ENCODE measurements at regions not wholly inside any gene's neighbourhood (a gene's known extent, or its start where the extent isn't known, plus 50 kb on each side); places are given as distances from the start of the nearest gene placed in this dataset.
"Not testable (repeated sequence)": the region's sequence is repeated elsewhere in the genome, so short reads cannot be mapped to it uniquely, and the experiment has no call there.

DNA sequence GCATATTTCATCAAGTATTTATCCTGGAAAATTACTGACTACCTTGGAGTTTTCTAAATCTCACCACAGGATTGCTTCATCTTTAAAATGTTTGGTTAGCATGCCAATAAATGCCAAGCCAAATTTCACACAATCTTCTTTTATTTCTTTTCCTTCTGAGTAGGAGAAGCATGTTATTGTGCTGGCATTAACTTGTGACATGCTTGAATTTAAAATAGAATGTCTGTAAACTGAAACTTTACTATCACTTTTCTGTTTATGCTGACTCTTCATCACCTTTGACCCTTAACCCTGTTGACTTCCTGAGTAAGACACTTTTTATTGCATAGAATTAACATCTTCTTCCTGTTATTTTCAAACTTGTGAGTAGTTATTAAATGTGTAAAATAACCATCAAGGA lies 56.2 kb upstream of the LRRTM4 start:
- no peak for DNase-seq

DNA sequence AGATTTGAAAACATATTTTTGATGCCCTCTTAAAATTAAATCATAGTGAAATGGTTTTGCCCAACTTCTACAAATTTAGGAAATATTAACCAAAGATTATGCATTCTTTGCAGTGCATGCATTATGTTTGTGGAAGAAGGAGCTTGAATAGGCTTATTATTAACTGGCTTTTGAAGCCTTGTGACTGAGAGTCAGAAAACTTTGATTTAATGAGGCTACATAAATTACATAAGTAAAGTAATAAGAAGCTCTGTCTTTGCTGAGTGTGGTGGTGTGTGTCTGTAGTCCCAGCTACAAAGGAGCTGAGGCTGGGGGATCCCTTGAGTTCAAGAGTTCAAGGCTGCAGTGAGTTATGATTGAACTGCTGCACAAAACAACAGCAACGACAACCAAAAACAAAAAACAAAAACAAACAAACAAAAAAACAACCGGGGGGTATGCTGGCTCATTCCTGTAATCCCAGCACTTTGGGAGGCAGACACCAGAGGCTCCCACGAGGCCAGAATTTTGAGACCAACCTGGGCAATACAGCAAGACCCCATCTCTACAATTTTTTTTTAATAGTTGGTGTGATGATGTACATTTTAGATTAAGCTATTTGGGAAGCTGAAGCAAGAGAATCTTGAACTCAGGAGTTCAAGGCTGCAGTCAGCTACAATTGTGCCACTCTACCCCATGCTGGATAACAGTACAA lies 57.0 kb upstream of the LRRTM4 start:
- no peak for DNase-seq

DNA sequence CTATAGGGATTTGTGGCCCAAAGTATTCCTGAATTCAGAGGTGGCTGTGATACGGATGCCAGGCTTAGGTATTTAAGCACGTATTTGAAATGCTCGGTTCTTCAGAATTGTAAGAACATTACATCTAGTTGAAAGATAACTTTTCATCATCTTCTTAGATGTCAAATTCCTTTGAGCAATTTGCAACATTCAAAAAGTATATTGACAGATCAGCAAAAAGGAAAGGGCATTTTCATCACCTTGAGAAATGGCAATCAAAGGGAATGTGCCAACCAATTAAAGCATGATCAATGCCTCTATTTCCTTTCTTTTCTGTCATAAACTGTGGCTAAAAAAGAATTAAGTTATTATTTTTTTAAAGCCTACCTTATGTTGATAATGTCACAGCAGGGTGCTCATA lies 66.3 kb upstream of the LRRTM4 start:
- no peak for DNase-seq

GRCh38 chr2:77590298-77590917 lies 68.2 kb upstream of the LRRTM4 start:
- DNase-seq: no peak

DNA sequence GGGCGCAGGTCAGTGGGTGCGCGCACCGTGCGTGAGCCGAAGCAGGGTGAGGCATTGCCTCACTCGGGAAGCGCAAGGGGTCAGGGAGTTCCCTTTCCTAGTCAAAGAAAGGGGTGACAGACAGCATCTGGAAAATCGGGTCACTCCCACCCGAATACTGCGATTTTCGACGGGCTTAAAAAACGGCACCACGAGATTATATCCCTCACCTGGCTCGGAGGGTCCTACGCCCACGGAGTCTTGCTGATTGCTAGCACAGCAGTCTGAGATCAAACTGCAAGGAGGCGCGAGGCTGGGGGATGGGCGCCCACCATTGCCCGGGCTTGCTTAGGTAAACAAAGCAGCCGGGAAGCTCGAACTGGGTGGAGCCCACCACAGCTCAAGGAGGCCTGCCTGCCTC lies 70.8 kb upstream of the LRRTM4 start:
- not testable (repeated sequence) for DNase-seq

DNA sequence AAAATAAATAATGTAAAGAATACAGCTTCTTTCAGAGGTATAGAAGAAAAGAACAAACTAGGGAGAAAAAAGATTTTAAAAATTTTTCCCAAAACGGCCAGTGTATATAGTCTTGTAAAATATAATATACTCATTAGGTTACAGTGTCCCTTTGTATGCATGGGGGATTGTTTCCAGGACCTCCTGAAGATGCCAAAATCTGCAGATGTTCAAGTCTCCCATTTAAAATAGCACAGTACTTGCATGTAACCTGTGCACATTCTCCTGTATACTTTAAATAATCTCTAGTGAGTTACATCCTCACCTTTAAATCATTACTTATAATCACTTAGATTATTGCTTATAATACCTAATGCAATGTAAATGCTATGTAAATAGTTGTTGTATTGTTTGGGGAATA lies 80.6 kb upstream of the LRRTM4 start:
- DNase-seq: no peak

DNA sequence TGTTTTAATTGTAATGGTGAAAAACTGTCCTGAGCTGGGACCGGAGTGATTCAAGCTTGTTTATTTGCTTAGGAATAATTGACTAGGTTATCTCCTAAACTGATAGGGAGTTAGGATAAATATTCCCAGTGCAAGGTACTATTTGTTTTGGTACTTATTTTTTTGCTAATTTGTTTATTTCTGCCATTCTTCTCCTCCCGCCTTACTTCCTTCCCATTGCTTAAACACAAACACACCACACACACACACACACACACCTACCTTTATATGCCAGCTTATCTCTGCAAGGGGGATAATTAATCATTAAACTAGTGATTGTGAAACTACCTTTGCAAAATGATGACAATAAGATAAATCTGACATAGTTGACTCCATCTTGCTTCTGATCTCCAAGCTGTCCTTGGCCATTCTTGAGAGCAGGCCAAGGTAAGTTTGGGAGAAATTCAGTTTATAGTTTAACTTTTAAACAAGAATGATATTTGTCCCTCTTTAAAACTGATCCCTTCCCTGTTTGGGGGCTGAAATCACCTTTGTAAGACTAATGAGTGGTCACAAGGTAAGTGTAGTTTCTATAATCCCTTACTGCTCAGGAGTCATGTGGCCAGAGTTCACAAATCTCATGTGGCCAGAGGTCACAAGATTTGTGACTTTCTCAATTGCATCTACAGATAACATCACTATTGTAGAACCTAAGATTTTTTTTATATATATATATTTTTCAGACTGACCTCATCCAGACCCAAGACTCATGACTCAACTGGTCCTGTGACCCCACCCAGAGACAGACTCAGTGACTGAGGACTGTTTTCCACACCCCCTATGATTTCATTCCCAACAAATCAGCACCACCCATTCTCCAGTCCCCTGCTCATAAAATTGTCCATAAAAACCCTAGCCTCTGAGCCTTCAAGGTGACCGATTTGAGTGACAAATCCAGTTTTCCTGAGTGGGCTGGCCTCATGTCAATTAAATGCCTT lies 83.1 kb upstream of the LRRTM4 start:
- no peak for DNase-seq

DNA sequence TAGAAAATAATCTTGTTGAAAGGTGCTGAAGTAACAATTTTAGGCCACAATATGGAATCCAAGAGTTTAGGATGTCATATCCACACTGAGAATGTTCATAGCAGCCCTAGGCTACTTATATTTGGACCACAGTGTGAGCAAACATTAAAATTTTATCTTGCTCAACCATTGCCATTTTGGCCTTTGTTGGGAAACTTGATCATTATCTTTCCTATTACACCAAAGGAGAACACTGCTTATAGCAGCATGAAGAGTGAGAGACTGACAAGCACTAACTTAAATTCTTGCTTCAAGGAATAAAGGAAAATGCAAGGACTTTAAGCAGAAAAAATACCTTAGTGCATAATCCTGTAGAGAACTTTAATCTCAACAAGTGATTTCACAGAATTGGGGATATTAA lies 86.3 kb upstream of the LRRTM4 start:
- DNase-seq: no peak

- no peak for DNase-seq
Observed at GRCh38 chr2:77629539-77629938, 107.4 kb upstream of the LRRTM4 start.

GRCh38 chr2:77631007-77631406 lies 108.8 kb upstream of the LRRTM4 start:
- DNase-seq: no peak

- no peak for DNase-seq
Observed at GRCh38 chr2:77633601-77634000, 111.4 kb upstream of the LRRTM4 start.

DNA sequence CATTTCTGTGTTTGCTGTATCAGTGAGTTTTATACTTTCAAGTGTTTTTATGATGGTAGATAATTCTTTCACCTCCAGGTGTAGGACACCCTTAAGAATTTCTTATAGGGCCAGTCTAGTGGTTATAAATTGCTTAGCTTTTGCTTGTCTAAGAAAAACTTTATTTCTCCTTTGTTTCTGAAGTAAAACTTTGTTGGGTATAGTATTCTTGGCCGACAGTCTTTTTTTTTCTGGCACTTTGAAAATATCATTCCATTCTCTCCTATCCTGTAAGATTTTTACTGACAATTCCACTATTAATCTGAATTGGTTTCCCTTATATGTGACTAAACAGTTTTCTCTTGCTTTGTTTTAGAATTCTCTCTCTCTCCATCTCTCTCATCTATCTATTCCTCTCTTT lies 118.7 kb upstream of the LRRTM4 start:
- no peak for DNase-seq

DNA sequence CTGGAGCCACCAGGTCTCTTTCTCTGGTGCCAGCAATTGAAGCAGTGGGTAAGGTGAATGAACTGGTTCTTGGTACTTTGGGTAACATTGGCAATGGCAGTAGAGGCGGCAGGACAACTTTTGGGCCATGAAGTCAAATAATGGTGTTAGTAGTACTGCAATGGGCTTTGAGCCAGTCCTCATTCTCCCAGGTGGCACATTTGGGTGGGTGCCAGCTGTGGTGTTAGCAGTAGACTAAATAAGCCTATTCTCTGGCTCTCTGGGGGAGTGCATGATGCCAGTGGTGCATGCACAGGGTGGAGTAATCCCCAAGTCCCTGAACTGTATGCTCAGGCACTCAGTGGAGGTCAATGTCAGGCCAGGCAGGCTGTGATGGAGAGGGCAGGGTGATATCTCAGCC lies 120.2 kb upstream of the LRRTM4 start:
- no peak for DNase-seq

GRCh38 chr2:77649856-77650255 lies 127.7 kb upstream of the LRRTM4 start:
- no peak for DNase-seq

DNA sequence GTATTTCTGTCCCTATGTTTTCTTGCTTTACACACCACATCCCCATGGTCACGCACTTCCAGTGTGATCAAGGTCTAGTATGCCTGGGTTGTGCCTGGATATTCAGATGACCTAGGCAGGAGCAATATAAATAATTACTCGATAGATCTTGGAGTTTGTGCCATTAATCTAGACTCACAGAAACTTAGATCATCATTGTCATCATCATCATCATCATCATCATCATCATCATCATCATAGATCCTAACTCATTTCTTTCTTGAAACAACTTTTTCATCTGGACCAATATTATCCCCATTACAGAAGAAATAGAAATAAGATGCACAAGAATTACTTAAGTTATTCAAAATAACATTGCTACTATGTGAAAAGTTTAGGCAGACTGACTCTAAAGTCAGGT lies 130.3 kb upstream of the LRRTM4 start:
- DNase-seq: no peak

DNA sequence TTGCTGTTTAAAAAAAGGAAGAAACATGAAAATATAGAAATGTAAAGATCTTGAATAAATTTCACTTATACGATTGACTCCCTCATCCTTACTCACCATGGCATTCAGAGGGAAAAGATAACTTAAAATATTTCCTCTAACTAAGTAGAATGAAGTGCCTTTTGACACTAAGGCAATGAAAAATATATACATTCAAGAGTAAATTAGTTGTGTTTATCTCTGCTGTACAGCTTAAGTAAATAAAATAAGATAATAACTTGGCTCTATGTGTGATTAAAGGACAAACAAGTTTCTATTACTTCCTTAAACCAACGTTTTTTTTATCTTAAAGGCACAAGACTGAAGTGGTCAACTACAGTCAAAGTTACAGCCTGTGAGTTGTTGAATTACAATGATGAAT lies 142.3 kb upstream of the LRRTM4 start:
- no peak for DNase-seq

- DNase-seq: no peak
Observed at GRCh38 chr2:77666251-77666980, 144.2 kb upstream of the LRRTM4 start.

DNA sequence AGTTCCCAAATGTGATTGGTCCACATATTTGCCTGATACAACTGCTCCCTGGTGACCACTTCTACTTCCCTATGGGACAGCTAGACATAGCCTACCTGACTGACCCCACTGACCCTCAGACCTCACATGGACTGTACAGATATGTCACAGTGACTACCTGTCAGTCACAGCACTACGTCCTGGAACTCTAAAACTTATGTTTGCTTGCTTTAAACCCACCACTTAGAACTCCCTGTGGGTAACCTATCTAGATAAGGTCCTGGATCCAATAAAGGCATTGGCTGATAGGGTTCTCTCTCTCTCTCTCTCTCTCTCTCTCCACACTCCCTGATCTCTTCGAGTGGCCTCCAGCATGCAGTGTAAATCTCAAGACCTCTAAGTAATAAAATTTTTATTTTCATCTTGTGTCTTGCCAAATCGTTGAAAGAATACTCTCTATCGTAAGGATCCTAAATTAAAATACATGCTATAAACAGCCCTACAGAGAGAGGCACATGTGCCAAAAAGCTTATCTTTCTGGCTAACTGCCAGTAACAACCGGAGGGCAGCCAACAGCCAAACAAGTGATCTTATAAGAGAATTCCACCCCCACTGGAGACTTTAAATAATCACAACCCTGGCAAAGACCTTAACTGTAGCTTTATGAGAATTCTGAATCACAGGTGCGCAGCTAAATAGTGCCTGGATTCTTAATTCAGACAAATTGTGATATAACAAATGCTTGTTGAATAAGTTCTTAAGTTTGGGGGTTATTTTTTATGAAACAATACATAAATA lies 162.6 kb upstream of the LRRTM4 start:
- DNase-seq: not testable (repeated sequence)

DNA sequence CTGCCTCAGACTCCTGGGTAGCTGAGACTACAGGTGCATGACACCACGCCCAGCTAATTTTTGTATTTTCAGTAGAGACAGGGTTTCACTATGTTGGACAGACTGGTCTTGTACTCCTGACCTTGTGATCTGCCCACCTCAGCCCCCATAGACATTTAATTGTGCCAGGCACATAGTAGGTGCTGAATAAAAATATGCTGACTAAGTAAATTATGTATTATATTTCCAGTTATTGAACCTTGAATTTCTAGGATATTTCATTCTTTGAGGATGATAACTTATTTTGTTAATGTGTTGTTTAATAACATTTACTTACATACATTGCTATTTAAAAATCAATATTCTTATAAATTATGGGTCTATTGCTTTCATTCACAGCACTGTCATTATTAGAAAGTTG lies 190.4 kb upstream of the LRRTM4 start:
- DNase-seq: no peak

DNA sequence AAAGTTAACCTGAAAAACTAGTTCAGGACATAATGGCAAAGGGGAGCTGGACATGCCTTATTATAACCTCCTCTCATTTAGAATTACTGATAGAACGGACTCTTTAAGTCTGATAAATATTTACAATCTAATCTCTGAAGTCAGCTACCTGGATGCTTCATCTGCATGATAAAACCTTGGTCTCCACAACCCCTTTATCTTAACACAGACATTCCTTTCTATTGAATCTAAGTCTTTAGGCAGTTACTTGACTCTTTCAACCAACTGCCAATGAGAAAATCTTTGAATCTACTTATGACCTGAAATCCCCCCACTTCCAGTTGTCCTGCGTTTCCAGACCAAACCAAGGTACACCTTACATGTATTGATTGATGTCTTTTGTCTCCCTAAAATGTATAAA lies 191.2 kb upstream of the LRRTM4 start:
- DNase-seq: no peak

- no peak for DNase-seq
Observed at GRCh38 chr2:77720115-77720514, 197.9 kb upstream of the LRRTM4 start.

DNA sequence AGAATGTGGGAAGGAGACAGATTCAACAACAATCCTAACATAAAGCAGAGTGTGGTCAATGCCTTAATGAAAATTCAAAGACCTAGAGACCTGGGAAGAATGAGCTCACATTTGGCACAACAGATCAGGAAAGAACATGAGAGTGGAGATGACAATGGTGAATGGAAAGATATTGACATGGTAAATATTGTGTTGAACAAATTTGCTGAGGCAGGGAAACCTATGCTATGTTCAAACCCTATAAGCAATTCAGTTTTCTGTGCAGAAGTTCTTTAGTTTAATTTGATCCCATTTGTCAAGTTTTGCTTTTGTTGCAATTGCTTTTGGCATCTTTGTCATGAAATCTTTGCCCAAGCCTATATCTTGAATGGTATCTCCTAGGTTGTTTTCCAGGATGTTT lies 199.4 kb upstream of the LRRTM4 start:
- DNase-seq: no peak

Measured in NCI-H526 treated with DMSO at 0.1 percent for 48 hours (cell line).